HepG2 (cell line): ENCODE measurements at regions not wholly inside any gene's neighbourhood (a gene's known extent, or its start where the extent isn't known, plus 50 kb on each side); places are given as distances from the start of the nearest gene placed in this dataset.

Source experiments
- ATAC-seq: fragments of 200-7000 bp; cut with Tn5 transposase; 3 replicates; pipeline ENCODE4 v1.9.1; 2020; ENCODE audit warnings: mild to moderate bottlenecking, moderate library complexity
- BruUV-seq: library from RNA; stranded (reverse); fragments of 400-500 nt; replicated peaks from 2 replicates; lab custom pipeline; 2021; lab: Mats Ljungman, UMichigan
- CTCF ChIA-PET: fragments of 300-600 bp; formaldehyde crosslinking; extraction: SDS; loops from one replicate; lab custom pipeline; 2021; ENCODE audit warnings: low total read pairs, inconsistent platforms, low intra/inter-chr PET ratio; lab: Yijun Ruan, JAX
- POLR2A ChIA-PET: fragments of 350-600 bp; sonication (Branson Sonifier 250); formaldehyde crosslinking; loops from one replicate; lab custom pipeline; 2020; ENCODE audit warnings: antibody characterized with exemption, inconsistent platforms; lab: Yijun Ruan, JAX
- DNase-seq: peaks from one replicate; pipeline ENCODE4 v3.0.0-alpha.2; 2015; ENCODE audit warnings: low spot score
- FAIRE-seq: peaks from 3 replicates; lab custom pipeline; 2011; peaks lifted over from hg19 to GRCh38; lab: Jason Lieb, UNC
- H2AFZ ChIP-seq: one replicate; pipeline ENCODE4 v1.6.1; 2011; ENCODE audit warnings: low read length, inconsistent platforms
- H3K27ac ChIP-seq: fragments of 300-600 bp; 3 replicates; pipeline ENCODE4 v1.8.0; 2011; ENCODE audit warnings: mixed run types, mild to moderate bottlenecking, mixed read lengths, low read length, inconsistent platforms; ENCODE audit not compliant: insufficient read depth; ENCODE audit errors: extremely low read length
- H3K27me3 ChIP-seq, 2 experiments: fragments of 200-600 bp in 1 of 2; 2 replicates in 1 of 2; 3 replicates in 1 of 2; pipeline versions ENCODE4 v1.6.0 to v1.8.0; 2011; ENCODE audit warnings: low read length in 2 of 2, mild to moderate bottlenecking in 2 of 2, moderate library complexity in 2 of 2, inconsistent platforms in 1 of 2; ENCODE audit not compliant: insufficient read depth in 2 of 2, control insufficient read depth in 1 of 2
- H3K36me3 ChIP-seq, 2 experiments: fragments of 200-600 bp in 1 of 2; replicated peaks in 1 of 2; 2 replicates in 1 of 2; 3 replicates in 1 of 2; pipeline versions ENCODE4 v1.5.1 to v1.8.0; 2011; ENCODE audit warnings: low read length in 2 of 2, inconsistent platforms in 1 of 2; ENCODE audit not compliant: insufficient read depth in 2 of 2, control insufficient read depth in 1 of 2
- H3K4me1 ChIP-seq: 2 replicates; pipeline ENCODE4 v1.5.1; 2012; ENCODE audit warnings: low read length, inconsistent platforms; ENCODE audit not compliant: insufficient read depth
- H3K4me2 ChIP-seq: 2 replicates; pipeline ENCODE4 v1.6.0; 2011; ENCODE audit warnings: low read depth, low read length, inconsistent platforms
- H3K4me3 ChIP-seq, 3 experiments: fragments of 200-600 bp in 1 of 3; sonication (generic), shearing (Covaris generic) in 1 of 3; replicated peaks in 1 of 3; 2 replicates each; pipeline ENCODE4 v1.5.1; 2011 to 2016; ENCODE audit warnings: low read length in 3 of 3, inconsistent platforms in 2 of 3, low read depth in 2 of 3, mild to moderate bottlenecking in 2 of 3, control low read depth in 1 of 3, mixed read lengths in 1 of 3; ENCODE audit not compliant: insufficient read depth in 1 of 3
- H3K79me2 ChIP-seq: one replicate; pipeline ENCODE4 v1.6.1; 2011; ENCODE audit warnings: low read length, inconsistent platforms; ENCODE audit not compliant: insufficient read depth
- H3K9ac ChIP-seq: 2 replicates; pipeline ENCODE4 v1.6.0; 2011; ENCODE audit warnings: mild to moderate bottlenecking, low read depth, low read length, inconsistent platforms; ENCODE audit not compliant: insufficient read depth
- H3K9me3 ChIP-seq: 2 replicates; pipeline ENCODE4 v1.5.1; 2012; ENCODE audit warnings: mild to moderate bottlenecking, low read length
- H4K20me1 ChIP-seq: 2 replicates; pipeline ENCODE4 v1.6.0; 2011; ENCODE audit warnings: inconsistent platforms, mild to moderate bottlenecking, low read length, moderate library complexity; ENCODE audit not compliant: insufficient read depth
- ETV5 ChIP-seq: IDR thresholded peaks from 2 replicates; pipeline ENCODE4 v1.6.1; 2018; ENCODE audit warnings: missing biosample characterization, missing genetic modification reagents, inconsistent platforms, borderline replicate concordance
- FOSL1 ChIP-seq: sonication (generic); formaldehyde crosslinking; IDR thresholded peaks from 2 replicates; pipeline ENCODE4 v1.9.0; 2021; ENCODE audit warnings: missing genetic modification reagents, borderline replicate concordance
- FOSL2 ChIP-seq: sonication (generic); formaldehyde crosslinking; IDR thresholded peaks from 2 replicates; pipeline ENCODE4 v1.4.0; 2020; ENCODE audit warnings: missing genetic modification reagents
- FOXC1 ChIP-seq: sonication (generic); formaldehyde crosslinking; IDR thresholded peaks from 2 replicates; pipeline ENCODE4 v1.8.0; 2022; ENCODE audit warnings: mild to moderate bottlenecking, missing genetic modification reagents, borderline replicate concordance
- NCOA2 ChIP-seq: sonication (generic); formaldehyde crosslinking; IDR thresholded peaks from 2 replicates; pipeline ENCODE4 v1.8.0; 2022; ENCODE audit warnings: inconsistent platforms
- NR0B2 ChIP-seq: sonication (generic); formaldehyde crosslinking; IDR thresholded peaks from 2 replicates; pipeline ENCODE4 v1.4.0; 2020; ENCODE audit warnings: mild to moderate bottlenecking, missing genetic modification reagents
- SAP130 ChIP-seq: IDR thresholded peaks from 2 replicates; pipeline ENCODE4 v1.6.1; 2016; ENCODE audit warnings: low read depth
- ZIK1 ChIP-seq: sonication (generic); formaldehyde crosslinking; IDR thresholded peaks from 2 replicates; pipeline ENCODE4 v1.5.0; 2020; ENCODE audit warnings: mild to moderate bottlenecking, low read depth, missing genetic modification reagents, borderline replicate concordance
- ZMAT5 ChIP-seq: sonication (generic); formaldehyde crosslinking; IDR thresholded peaks from 2 replicates; pipeline ENCODE4 v1.5.0; 2020; ENCODE audit warnings: mild to moderate bottlenecking, low read depth, missing genetic modification reagents, borderline replicate concordance
- ZNF224 ChIP-seq: sonication (generic); formaldehyde crosslinking; IDR thresholded peaks from 2 replicates; pipeline ENCODE4 v1.5.0; 2020; ENCODE audit warnings: mild to moderate bottlenecking, missing genetic modification reagents
- ZNF234 ChIP-seq: sonication (generic); formaldehyde crosslinking; conservative IDR thresholded peaks from 2 replicates; pipeline ENCODE4 v1.5.1; 2020; ENCODE audit warnings: mild to moderate bottlenecking, missing genetic modification reagents
- ZNF550 ChIP-seq: sonication (generic); formaldehyde crosslinking; IDR thresholded peaks from 2 replicates; pipeline ENCODE4 v1.4.0; 2020; ENCODE audit warnings: mild to moderate bottlenecking, missing genetic modification reagents, borderline replicate concordance
- ZNF552 ChIP-seq: sonication (generic); formaldehyde crosslinking; IDR thresholded peaks from 2 replicates; pipeline ENCODE4 v1.9.0; 2022; ENCODE audit warnings: missing genetic modification reagents, mild to moderate bottlenecking, borderline replicate concordance
- WGBS: methylation state at CpG from one replicate; pipeline ENCODE4 v1.1.6; 2017; ENCODE audit warnings: low lambda C conversion rate; 5-methylcytosine and 5-hydroxymethylcytosine counted together
- in situ Hi-C: cut with HindIII; loops from 2 replicates; pipeline ENCODE4 v1.10.0; 2017; ENCODE audit warnings: low pct_unique_long_range_greater_than_20kb; ENCODE audit not compliant: extremely low pct_ligation_motif_present
- intact Hi-C: fragments of 100-400 bp; cut with micrococcal nuclease; formaldehyde crosslinking; loops from one replicate; pipeline ENCODE4 v1.10.0; 2022; ENCODE audit not compliant: unreplicated experiment
- TF ChIP-seq, protein P1 (sequence below): sonication (generic); formaldehyde crosslinking; IDR thresholded peaks from 2 replicates; pipeline ENCODE4 v1.4.0; 2020; ENCODE audit warnings: missing genetic modification reagents

DNA sequence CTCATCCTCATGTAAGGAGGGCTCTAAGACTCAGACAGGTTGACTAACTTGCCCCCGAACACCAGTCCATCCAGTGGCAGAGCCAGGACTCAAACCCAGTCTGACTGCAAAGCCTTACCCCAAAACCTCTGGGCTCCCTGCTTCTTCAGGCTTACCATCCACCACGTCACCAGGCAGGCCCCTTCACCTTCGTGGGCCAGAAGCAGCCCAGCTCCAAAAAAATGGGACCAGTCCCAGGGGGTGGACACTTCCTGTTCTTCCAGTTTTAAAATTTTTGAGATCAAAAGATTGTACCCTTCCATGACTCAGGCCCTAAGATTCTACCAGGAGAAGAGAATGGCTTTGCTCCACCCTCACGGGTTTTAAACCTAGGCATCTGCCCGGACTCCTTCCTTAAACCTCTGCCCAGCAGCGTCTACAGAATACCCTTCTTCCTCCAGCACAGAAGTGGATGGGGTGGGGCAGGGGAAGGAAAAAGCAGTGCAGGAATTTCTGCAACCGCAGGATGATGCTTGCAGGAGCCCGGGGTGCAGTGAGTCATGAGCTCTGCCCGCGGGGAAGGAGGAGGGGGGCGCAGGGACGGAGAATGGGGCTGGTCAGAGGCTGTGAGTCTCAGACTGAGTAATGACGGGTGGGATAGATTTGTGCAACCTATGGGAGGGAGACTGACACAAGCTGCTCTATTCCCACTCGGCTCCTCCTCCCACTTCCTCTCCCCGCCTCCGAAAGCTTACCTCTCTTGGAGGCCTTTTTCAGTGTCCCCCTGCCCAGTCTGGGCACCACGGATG lies 50.4 kb upstream of the STXBP1 start:
- Histone ChIP-seq H3K27me3 (no peaks in the 10 kb centered on the region), H4K20me1 (peaks cover 31% of the 10 kb centered on the region), H2AFZ (no peak overlapping the region), H3K9ac (no peak overlapping the region), H3K4me1 (peaks cover 56% of the 10 kb centered on the region), H3K36me3 (peaks cover 24% of the 10 kb centered on the region in 2 experiments; a peak in 4 of 5 replicates), H3K4me3 (no peak overlapping the region), H3K27ac (no peak overlapping the region), H3K4me2 (no peak overlapping the region), H3K79me2 (peaks cover 48% of the 10 kb centered on the region), H3K9me3 (no peaks in the 10 kb centered on the region)
- DNase-seq, result no peak
- POLR2A ChIA-PET, result interaction anchor here (0.8 to 1.0 kb wide), 2 partner anchors 10 to 14 kb away, joined by 3 read pairs; no protein-coding TSS in a partner anchor
- WGBS, result 83% methylated on average over 14 of the region's 17 CpGs
- FAIRE-seq, result no peak
- CTCF ChIA-PET, result no interaction called here
- TF ChIP-seq ZMAT5, result no peak
- no peak for TF ChIP-seq NCOA2
- TF ChIP-seq SAP130, result 0 out of 2 replicates have a peak, but pooled peaks have one; percentile 13
- no peak for TF ChIP-seq FOSL1 (CRISPR knock-in tag)
- TF ChIP-seq ETV5, result no peak
- no peak for TF ChIP-seq ZNF550 (CRISPR knock-in tag)
- peak; percentile 77 for TF ChIP-seq FOSL2 (CRISPR knock-in tag)
- TF ChIP-seq ZIK1, result no peak
- TF ChIP-seq ZNF552 (CRISPR knock-in tag), result no peak
- TF ChIP-seq ZNF234 (CRISPR knock-in tag), result no peak
- no peak for TF ChIP-seq ZNF224 (CRISPR knock-in tag)
- TF ChIP-seq, protein P1, sequence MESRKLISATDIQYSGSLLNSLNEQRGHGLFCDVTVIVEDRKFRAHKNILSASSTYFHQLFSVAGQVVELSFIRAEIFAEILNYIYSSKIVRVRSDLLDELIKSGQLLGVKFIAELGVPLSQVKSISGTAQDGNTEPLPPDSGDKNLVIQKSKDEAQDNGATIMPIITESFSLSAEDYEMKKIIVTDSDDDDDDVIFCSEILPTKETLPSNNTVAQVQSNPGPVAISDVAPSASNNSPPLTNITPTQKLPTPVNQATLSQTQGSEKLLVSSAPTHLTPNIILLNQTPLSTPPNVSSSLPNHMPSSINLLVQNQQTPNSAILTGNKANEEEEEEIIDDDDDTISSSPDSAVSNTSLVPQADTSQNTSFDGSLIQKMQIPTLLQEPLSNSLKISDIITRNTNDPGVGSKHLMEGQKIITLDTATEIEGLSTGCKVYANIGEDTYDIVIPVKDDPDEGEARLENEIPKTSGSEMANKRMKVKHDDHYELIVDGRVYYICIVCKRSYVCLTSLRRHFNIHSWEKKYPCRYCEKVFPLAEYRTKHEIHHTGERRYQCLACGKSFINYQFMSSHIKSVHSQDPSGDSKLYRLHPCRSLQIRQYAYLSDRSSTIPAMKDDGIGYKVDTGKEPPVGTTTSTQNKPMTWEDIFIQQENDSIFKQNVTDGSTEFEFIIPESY, result peak; percentile 43; the same call in 1 of the 2 replicates
- TF ChIP-seq FOXC1 (CRISPR knock-in tag), result no peak
- no peak for TF ChIP-seq NR0B2 (CRISPR knock-in tag)
- no TSS peak for BruUV-seq
- in situ Hi-C loops, result no loop called here
- intact Hi-C loops, result no loop called here
- no peak; the same call in 2 of the 3 replicates for ATAC-seq
